GM18870 (cell line): ENCODE measurements at regions not wholly inside any gene's neighbourhood (a gene's known extent, or its start where the extent isn't known, plus 50 kb on each side); places are given as distances from the start of the nearest gene placed in this dataset.
"Not testable (repeated sequence)": the region's sequence is repeated elsewhere in the genome, so short reads cannot be mapped to it uniquely, and the experiment has no call there.

Experiments
- ATAC-seq: cut with Tn5 transposase; IDR thresholded peaks from one replicate; pipeline ENCODE4 v1.9.1; 2021; ENCODE audit warnings: moderate library complexity; ENCODE audit not compliant: unreplicated experiment

- no peak for ATAC-seq
These were observed 603.7 kb downstream of the UQCRFS1 start for GRCh38 chr19:28609091-28609755.

DNA sequence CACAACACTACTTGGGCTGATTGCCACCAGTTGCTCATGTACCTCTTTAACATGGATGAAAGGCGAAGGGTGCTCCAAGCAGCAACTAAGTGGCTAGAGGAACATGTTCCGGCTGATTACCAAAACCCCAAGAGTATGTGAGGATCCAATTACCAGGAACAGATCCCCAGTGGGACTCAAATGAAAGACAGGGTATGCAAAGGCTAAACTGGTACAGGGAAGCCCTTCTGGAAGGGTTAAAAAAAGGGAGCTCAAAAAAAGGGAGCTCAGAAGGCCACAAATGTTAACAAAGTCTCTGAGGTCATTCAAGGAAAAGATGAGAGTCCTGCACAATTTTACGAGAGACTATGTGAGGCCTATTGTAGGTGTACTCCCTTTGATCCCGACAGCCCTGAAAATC is 604.7 kb downstream of the UQCRFS1 start:
- ATAC-seq: no peak

- no peak for ATAC-seq
These were observed 605.8 kb downstream of the UQCRFS1 start for GRCh38 chr19:28607066-28607583.

DNA sequence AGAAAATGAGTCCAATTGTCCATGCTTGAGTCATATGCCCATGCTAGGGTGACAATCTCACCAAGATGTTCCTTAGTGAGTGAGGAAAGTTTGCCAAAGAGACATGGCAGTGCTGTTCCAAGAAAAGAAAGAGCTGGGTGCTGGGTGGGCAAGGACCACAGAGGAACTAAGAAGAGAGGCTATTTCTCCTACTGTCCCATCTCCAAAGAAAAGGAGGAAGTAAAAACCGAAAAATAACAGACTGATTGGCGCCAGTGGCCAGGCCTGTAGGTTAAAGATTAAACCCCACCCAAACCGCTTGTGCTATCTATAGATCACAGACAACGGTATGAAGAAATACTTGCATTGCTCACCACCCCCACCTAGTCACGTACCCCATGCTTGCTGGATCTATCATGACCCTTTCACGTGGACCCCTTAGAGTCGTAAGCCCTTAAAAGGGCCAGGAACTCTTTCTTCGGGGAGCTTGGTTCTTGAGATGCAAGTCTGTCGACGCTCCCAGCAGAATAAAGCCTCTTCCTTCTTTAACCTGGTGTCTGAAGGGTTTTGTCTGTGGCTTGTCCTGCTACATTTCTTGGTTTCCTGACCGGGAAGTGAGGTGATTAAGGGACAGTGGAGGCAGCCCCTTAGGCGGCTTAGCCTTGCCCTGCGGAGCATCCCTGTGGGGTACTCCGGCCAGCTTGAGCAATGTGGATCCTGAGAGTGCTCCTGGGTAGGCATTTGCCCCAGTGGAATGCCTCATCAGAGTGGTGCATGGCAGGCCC is 606.5 kb downstream of the UQCRFS1 start:
- no peak for ATAC-seq

DNA sequence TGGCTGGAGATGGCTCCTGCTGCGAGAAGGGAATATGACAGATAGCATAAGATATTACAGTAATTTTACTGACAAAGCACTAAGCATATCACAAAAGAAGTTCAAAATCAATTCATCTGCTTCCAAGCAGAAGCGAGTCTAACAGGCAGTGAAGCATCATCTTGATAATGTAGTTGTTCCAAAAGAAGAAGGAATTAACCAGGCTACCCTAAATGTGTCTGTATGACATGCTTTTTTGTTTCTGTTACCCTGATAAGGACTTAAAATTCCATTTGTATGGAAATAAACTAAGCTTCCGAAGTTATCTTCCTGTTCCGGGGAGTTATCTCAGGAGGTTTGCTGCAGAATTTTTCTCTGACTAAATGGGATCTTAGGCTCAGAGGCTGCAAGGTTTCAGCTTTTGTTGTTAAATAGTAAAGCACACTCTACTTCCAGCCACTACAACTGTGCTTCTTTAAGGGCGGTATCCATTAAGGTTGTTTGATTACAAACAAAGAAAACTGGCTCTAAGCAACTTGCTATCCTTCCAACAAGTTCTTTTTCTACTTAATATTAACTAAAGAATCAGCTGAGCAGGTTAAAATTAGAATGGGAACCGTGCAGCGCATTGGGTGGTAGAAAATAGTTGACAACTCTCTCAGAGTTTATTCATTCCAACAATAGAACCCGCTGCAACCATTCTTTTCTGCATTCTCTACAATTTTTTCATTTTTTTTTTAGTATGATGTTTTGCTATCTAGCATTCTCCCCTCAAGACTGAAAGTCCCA is 607.3 kb downstream of the UQCRFS1 start:
- no peak for ATAC-seq

GRCh38 chr19:28603453-28603852 is 609.5 kb downstream of the UQCRFS1 start:
- ATAC-seq: no peak

GRCh38 chr19:28602675-28603298 is 610.2 kb downstream of the UQCRFS1 start:
- ATAC-seq: no peak

- no peak for ATAC-seq
These were observed 611.1 kb downstream of the UQCRFS1 start for GRCh38 chr19:28601723-28602440.

GRCh38 chr19:28598861-28599260 is 614.1 kb downstream of the UQCRFS1 start:
- ATAC-seq: no peak

GRCh38 chr19:28596561-28597071 is 616.3 kb downstream of the UQCRFS1 start:
- ATAC-seq: no peak

DNA sequence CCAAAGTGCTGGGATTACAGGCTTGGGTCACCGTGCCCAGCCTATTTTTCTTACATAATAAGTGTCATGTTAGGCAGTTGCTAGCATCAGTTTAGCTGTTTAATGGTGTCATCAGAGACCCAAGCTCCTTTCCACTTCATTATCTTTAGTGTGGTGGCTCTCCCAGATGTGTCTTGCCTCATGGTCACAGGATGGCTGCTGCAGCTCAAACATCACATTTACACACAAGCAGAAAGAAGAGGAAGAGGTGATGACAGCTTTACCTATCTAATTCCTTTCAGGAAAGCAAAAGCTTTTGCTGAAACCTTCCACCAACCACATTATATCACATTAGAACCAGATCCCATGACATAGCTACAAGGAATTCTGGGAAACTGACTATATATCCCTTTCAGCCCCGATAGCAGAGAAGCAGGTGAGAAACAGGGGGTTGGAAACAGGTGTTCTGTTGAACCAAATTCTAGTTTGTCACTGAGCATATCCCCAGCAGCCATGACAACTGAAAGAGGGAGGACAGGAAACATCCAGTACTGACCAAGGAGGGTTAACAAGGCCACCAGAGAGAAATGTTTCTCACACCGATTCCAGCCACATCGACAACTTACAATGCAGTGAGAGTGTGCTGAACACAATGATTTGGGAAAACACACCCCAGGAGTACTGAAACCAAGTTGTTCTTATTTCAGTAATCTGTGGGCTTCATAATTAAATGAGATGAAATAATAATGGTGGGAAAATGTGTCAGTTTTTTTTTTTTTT is 617.0 kb downstream of the UQCRFS1 start:
- ATAC-seq: no peak

DNA sequence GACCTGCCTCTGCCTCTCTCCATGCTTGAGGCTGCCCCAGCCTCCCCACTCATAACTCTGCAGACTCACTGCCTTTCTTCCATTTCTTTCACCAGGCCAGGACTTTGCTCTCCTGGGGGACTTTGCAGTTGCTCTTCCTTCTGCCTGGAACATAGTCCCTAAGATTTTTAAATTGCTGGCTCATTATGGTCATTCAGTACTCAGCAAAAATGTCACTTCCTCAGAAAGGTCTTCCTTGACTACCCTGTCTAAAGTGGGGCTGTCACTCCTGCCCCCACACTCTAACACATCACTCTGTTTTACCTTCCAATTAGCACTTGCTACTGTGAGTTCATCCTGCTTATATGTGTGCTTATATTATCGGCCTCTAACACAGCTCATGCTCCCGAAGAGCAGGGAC is 618.2 kb downstream of the UQCRFS1 start:
- ATAC-seq: no peak

DNA sequence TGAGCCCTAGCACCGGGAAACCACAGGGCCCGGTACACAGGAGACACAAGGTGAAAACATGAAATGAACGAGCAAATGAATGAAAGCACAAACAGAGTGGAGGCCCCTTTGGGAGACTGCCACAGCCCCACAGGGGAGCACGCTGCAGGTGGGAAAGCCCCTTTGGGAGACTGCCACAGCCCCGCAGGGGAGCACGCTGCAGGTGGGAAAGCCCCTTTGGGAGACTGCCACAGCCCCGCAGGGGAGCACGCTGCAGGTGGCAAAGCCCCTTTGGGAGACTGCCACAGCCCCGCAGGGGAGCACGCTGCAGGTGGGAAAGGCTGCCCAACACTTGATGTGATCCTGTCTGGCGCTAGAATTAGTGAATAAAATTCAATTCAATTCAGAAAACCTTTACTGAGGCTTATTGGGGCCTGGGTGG is 623.0 kb downstream of the UQCRFS1 start:
- not testable (repeated sequence) for ATAC-seq

- no peak for ATAC-seq
These were observed 626.5 kb downstream of the UQCRFS1 start for GRCh38 chr19:28586474-28586873.

- ATAC-seq: no peak
These were observed 627.2 kb downstream of the UQCRFS1 start for GRCh38 chr19:28585796-28586195.

- ATAC-seq: no peak
These were observed 629.2 kb downstream of the UQCRFS1 start for GRCh38 chr19:28583713-28584112.

- no peak for ATAC-seq
These were observed 629.7 kb downstream of the UQCRFS1 start for GRCh38 chr19:28583242-28583641.

DNA sequence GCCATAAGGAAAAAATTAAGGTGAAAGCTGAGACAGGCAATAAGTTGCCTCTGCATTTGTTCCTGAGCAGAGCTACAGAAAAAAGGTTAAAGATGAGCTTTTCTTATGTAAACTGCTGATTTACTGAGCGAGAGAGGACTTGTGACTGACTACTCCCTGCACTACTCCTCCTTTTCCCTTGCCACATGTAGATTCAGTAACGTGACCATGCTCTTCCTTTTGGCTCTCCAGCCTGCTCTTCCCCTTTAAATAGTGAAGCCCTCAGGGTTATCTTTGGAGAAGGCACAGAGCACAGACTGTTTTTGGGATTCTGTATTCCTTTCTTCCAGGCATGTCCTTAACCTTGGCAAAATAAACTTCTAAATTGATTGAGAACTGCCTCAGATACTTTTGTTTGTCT is 630.2 kb downstream of the UQCRFS1 start:
- ATAC-seq: no peak

GRCh38 chr19:28582344-28582743 is 630.6 kb downstream of the UQCRFS1 start:
- ATAC-seq: no peak

GRCh38 chr19:28581468-28581770 is 631.5 kb downstream of the UQCRFS1 start:
- ATAC-seq: no peak
